Colonic mucosa (tissue), 4 donors: ENCODE measurements at regions not wholly inside any gene's neighbourhood (a gene's known extent, or its start where the extent isn't known, plus 50 kb on each side); places are given as distances from the start of the nearest gene placed in this dataset.
"Not testable (repeated sequence)": the region's sequence is repeated elsewhere in the genome, so short reads cannot be mapped to it uniquely, and the experiment has no call there.

Experiments used
- DNase-seq: peaks from one replicate; pipeline ENCODE4 v3.0.0-alpha.2; 2020
- H3K27ac ChIP-seq: fragments of 200-600 bp; one replicate; pipeline ENCODE4 v1.8.0; 2021
- H3K27me3 ChIP-seq: fragments of 200-600 bp; one replicate; pipeline ENCODE4 v1.8.0; 2021
- H3K36me3 ChIP-seq: fragments of 200-600 bp; one replicate; pipeline ENCODE4 v1.8.0; 2021
- H3K4me1 ChIP-seq: fragments of 200-600 bp; one replicate; pipeline ENCODE4 v1.8.0; 2021; ENCODE audit warnings: mild to moderate bottlenecking
- H3K4me3 ChIP-seq: fragments of 200-600 bp; one replicate; pipeline ENCODE4 v1.8.0; 2021
- H3K9ac ChIP-seq, 2 donors: one replicate each; pipeline ENCODE4 v1.7.0; 2013; ENCODE audit warnings: control low read depth in 2 of 2, low read depth in 2 of 2, low read length in 2 of 2
- H3K9me3 ChIP-seq: fragments of 200-600 bp; one replicate; pipeline ENCODE4 v1.8.0; 2021
- intact Hi-C: fragments of 100-400 bp; cut with DNase I; formaldehyde crosslinking; loops from one replicate; pipeline ENCODE4 v1.14.1; 2022
- TF ChIP-seq, protein P1 (sequence below): fragments of 200-600 bp; IDR thresholded peaks from one replicate; pipeline ENCODE4 v1.8.0; 2022; ENCODE audit warnings: antibody characterized with exemption, mild to moderate bottlenecking
- donor health status: healthy.
- donor health status: DM: no; HTN: no; CAD: no.
- donor health status: DM: no; HTN: no; CAD: no.

DNA sequence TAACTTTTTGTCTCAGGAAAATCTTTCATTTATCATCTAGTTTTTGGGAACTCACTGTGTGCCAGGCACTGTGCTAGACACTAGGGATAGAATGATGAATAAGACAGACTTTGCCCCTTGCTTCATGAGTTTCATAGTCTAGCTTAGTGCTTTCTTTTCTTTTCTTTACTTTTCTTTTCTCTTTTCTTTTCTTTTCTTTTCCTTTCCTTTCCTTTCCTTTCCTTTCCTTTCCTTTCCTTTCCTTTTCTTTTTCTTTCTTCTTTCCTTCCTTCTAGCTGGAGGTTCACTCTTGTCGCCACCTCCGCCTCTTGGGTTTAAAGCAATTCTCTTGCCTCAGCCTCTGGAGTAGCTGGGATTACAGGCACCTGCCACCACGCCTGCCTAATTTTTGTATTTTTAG is 172.9 kb downstream of the EDEM1 start:
- Histone ChIP-seq H3K27me3 (no peaks in the 10 kb centered on the region), H3K9ac (no peak overlapping the region), H3K4me3 (no peak overlapping the region), H3K36me3 (no peaks in the 10 kb centered on the region), H3K4me1 (no peaks in the 10 kb centered on the region), H3K9me3 (no peaks in the 10 kb centered on the region), H3K27ac (no peak overlapping the region)
- TF ChIP-seq, protein P1, sequence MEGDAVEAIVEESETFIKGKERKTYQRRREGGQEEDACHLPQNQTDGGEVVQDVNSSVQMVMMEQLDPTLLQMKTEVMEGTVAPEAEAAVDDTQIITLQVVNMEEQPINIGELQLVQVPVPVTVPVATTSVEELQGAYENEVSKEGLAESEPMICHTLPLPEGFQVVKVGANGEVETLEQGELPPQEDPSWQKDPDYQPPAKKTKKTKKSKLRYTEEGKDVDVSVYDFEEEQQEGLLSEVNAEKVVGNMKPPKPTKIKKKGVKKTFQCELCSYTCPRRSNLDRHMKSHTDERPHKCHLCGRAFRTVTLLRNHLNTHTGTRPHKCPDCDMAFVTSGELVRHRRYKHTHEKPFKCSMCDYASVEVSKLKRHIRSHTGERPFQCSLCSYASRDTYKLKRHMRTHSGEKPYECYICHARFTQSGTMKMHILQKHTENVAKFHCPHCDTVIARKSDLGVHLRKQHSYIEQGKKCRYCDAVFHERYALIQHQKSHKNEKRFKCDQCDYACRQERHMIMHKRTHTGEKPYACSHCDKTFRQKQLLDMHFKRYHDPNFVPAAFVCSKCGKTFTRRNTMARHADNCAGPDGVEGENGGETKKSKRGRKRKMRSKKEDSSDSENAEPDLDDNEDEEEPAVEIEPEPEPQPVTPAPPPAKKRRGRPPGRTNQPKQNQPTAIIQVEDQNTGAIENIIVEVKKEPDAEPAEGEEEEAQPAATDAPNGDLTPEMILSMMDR: no peak
- intact Hi-C loops: no loop called here
- no peak for DNase-seq

DNA sequence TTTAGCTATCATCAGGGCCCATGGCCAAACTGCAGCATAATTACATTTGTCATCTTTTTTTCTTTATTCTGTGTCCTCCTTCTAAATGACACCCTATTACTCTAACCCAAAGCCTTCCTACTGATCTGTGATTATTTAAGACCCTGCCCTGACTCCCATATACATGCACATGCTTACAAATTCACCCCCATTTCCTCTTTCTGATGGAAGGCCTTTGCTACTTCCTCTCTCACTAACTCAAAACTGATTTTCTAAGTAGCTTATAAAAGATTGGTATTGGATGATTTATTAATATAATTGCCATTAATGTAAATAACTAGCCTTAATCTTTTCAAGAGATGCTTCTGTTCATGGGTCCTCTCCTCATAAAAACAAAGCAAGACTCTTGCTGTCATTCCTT is 179.2 kb downstream of the EDEM1 start:
- H3K27ac ChIP-seq: no peak overlapping the region
- DNase-seq: no peak
- no peaks in the 10 kb centered on the region for H3K36me3 ChIP-seq
- no peaks in the 10 kb centered on the region for H3K27me3 ChIP-seq
- TF ChIP-seq, protein P1: no peak
- H3K9ac ChIP-seq: no peak overlapping the region
- no peaks in the 10 kb centered on the region for H3K9me3 ChIP-seq
- intact Hi-C loops: no loop called here
- no peaks in the 10 kb centered on the region for H3K4me1 ChIP-seq
- H3K4me3 ChIP-seq: no peak overlapping the region

DNA sequence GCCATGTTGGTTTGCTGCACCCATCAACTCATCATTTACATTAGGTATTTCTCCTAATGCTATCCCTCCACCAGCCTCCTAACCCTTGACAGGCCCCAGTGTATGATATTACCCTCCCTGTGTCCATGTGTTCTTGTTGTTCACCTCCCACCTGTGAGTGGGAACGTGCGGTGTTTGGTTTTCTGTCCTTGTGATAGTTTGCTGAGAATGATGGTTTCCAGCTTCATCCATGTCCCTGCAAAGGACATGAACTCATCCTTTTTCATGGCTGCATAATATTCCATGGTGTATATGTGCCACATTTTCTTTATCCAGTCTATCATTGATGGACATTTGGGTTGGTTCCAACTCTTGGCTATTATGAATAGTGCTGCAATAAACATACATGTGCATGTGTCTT is 184.0 kb downstream of the EDEM1 start:
- H3K4me3 ChIP-seq, intact Hi-C loops, DNase-seq, H3K27me3 ChIP-seq, H3K36me3 ChIP-seq, H3K9ac ChIP-seq, H3K4me1 ChIP-seq, H3K9me3 ChIP-seq, H3K27ac ChIP-seq: not testable (repeated sequence)

DNA sequence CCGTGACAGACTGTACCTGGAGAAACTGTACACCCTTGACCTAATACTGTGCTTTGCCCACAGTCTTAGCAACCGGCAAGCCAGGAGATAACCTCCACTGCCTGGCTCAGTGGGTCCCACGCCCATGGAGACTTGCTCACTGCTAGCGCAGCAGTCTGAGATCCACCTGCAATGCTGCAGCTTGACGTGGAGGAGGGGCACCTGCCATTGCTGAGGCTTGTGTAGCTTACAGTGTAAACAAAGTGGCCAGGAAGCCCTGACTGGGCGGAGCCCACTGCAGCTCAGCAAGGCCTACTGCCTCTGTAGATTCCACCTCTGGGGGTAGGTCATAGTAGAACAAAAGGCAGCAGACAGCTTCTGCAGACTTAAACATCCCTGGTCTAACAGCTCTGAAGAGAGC is 189.3 kb downstream of the EDEM1 start:
- no peaks in the 10 kb centered on the region for H3K9me3 ChIP-seq
- peak; percentile 49 for DNase-seq
- intact Hi-C loops: no loop called here
- no peaks in the 10 kb centered on the region for H3K4me1 ChIP-seq
- no peak overlapping the region for H3K4me3 ChIP-seq
- H3K36me3 ChIP-seq: no peaks in the 10 kb centered on the region
- H3K27ac ChIP-seq: no peak overlapping the region
- H3K9ac ChIP-seq: no peak overlapping the region
- TF ChIP-seq, protein P1: no peak
- no peaks in the 10 kb centered on the region for H3K27me3 ChIP-seq

DNA sequence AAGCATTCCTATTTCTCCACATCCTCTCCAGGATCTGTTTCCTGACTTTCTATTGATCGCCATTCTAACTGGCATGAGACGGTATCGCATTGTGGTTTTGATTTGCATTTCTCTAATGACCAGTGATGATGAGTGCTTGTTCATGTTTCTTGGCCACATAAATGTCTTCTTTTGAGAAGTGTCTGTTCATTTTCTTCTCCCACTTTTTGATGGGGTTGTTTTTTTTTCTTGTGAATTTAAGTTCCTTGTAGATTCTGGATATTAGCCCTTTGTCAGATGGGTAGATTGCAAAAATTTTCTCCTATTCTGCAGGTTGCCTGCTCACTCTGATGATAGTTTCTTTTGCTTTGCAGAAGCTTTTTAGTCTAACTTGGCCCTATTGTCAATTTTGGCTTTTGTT is 191.8 kb downstream of the EDEM1 start:
- DNase-seq, H3K27ac ChIP-seq, H3K9ac ChIP-seq, H3K9me3 ChIP-seq, H3K36me3 ChIP-seq, H3K27me3 ChIP-seq, H3K4me1 ChIP-seq, intact Hi-C loops, H3K4me3 ChIP-seq: not testable (repeated sequence)

DNA sequence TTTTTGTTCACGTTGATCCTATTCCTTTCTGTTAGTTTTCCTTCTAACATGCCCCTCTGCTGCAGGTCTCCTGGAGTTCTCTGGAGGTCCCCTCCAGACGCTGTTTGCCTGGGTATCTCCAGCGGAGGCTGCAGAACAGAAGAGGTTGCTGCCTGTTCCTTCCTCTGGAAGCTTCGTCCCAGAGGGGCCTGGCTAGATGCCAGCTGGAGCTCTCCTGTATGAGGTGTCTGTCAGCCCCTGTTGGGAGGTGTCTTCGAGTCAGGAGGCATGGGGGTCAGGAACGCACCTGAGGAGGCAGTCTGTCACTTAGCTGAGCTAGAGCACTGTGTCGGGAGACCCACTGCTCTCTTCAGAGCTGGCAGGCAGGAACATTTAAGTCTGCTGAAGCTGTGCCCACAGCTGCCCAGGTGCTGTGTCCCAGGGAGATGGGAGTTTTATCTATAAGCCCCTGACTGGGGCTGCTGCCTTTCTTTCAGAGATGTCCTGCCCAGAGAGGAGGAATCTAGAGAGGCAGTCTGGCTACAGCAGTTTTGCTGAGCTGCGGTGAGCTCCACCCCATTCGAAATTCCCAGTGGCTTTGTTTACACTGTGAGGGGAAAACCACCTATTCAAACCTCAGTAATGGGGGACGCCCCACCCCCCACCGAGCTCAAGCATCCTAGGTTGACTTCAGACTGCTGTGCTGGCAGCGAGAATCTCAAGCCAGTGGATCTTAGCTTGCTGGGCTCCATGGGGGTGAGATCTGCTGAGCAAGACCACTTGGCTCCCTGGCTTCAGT is 196.2 kb downstream of the EDEM1 start:
- intact Hi-C loops, DNase-seq, H3K36me3 ChIP-seq, H3K27ac ChIP-seq, H3K9ac ChIP-seq, H3K4me3 ChIP-seq, H3K27me3 ChIP-seq, H3K4me1 ChIP-seq, H3K9me3 ChIP-seq: not testable (repeated sequence)

DNA sequence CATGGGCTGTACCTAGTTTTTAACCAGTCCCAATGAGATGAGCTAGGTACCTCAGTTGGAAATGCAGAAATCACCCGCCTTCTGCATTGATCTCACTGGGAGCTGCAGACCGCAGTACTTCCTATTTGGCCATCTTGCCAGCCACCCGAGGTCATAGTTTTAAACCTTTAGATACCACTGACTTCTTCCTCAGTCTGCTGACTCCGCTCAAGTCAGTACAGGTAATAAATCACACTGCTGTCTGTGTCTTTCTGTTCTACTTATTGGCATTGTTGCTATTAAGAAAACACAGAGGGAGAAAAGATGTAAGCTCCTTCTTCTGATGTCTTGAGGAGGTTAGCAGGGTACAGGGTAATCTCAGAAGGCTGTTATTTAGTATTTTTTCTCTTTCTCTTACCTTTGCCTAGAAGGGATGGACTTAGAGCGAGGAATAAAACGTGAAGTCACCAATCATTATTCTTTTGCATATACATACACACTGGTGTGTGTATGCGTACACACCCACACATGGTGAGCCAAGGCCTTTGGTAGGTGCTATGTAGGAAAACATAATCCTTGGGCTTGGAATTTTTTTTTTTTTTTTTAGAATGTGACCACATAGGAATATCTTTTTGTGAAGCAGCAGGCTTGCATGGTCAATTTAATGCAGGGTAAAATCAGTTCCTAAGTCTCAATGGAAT is 197.2 kb downstream of the EDEM1 start:
- Histone ChIP-seq H3K9me3 (no peaks in the 10 kb centered on the region), H3K36me3 (no peaks in the 10 kb centered on the region), H3K27me3 (no peaks in the 10 kb centered on the region), H3K9ac (no peak overlapping the region), H3K4me1 (no peaks in the 10 kb centered on the region), H3K4me3 (no peak overlapping the region), H3K27ac (no peak overlapping the region)
- intact Hi-C loops: no loop called here
- no peak for DNase-seq
- TF ChIP-seq, protein P1: no peak
